MM.1S (cell line): ENCODE measurements at regions not wholly inside any gene's neighbourhood (a gene's known extent, or its start where the extent isn't known, plus 50 kb on each side); places are given as distances from the start of the nearest gene placed in this dataset.

Experiments used
- DNase-seq: peaks from one replicate; pipeline ENCODE4 v3.0.0-alpha.2; 2015
- H2AFZ ChIP-seq: fragments of 300-600 bp; sonication (generic); 2 replicates; pipeline ENCODE4 v1.6.0; 2016; ENCODE audit warnings: antibody characterized with exemption, low read length
- H3F3A ChIP-seq: fragments of 300-600 bp; sonication (generic); 2 replicates; pipeline ENCODE4 v1.6.1; 2016; ENCODE audit warnings: mild to moderate bottlenecking, antibody characterized with exemption, low read length, moderate library complexity, mixed read lengths; ENCODE audit not compliant: insufficient read depth
- H3K27ac ChIP-seq: fragments of 300-600 bp; sonication (generic); 2 replicates; pipeline ENCODE4 v1.5.1; 2016; ENCODE audit warnings: mild to moderate bottlenecking, low read length
- H3K27me3 ChIP-seq: fragments of 300-600 bp; sonication (generic); replicated peaks from 2 replicates; pipeline ENCODE4 v1.6.0; 2016; ENCODE audit warnings: low read length; ENCODE audit not compliant: insufficient read depth
- H3K36me3 ChIP-seq: fragments of 300-600 bp; sonication (generic); replicated peaks from 2 replicates; pipeline ENCODE4 v1.6.1; 2016; ENCODE audit warnings: mild to moderate bottlenecking, low read length, mixed read lengths; ENCODE audit not compliant: insufficient read depth
- H3K4me1 ChIP-seq: fragments of 300-600 bp; sonication (generic); 2 replicates; pipeline ENCODE4 v1.6.1; 2016; ENCODE audit warnings: low read length, mixed read lengths
- H3K4me2 ChIP-seq: fragments of 300-600 bp; sonication (generic); 2 replicates; pipeline ENCODE4 v1.6.0; 2016; ENCODE audit warnings: low read depth, low read length
- H3K4me3 ChIP-seq: fragments of 300-600 bp; sonication (generic); 2 replicates; pipeline ENCODE4 v1.5.1; 2016; ENCODE audit warnings: low read length, mixed read lengths
- H3K79me2 ChIP-seq: fragments of 300-600 bp; sonication (generic); 2 replicates; pipeline ENCODE4 v1.6.1; 2016; ENCODE audit warnings: mixed run types, low read length, mixed read lengths
- H3K9ac ChIP-seq: fragments of 300-600 bp; sonication (generic); 2 replicates; pipeline ENCODE4 v1.6.1; 2016; ENCODE audit warnings: low read length, mixed read lengths
- H3K9me2 ChIP-seq: fragments of 300-600 bp; sonication (generic); replicated peaks from 2 replicates; pipeline ENCODE4 v1.6.1; 2016; ENCODE audit warnings: mild to moderate bottlenecking, low read length, mixed read lengths; ENCODE audit not compliant: insufficient read depth
- H3K9me3 ChIP-seq: fragments of 300-600 bp; sonication (generic); replicated peaks from 2 replicates; pipeline ENCODE4 v1.6.1; 2016; ENCODE audit warnings: mild to moderate bottlenecking, low read length, mixed read lengths; ENCODE audit not compliant: insufficient read depth
- H4K20me1 ChIP-seq: fragments of 300-600 bp; sonication (generic); 2 replicates; pipeline ENCODE4 v1.6.1; 2016; ENCODE audit warnings: mild to moderate bottlenecking, low read length, moderate library complexity, mixed read lengths; ENCODE audit not compliant: insufficient read depth
- CTCF ChIP-seq: fragments of 300-600 bp; sonication (generic); IDR thresholded peaks from 2 replicates; pipeline ENCODE4 v1.5.1; 2016; ENCODE audit warnings: antibody characterized with exemption, low read length, mixed read lengths
- EZH2 ChIP-seq: fragments of 300-600 bp; sonication (generic); optimal IDR thresholded peaks from 2 replicates; pipeline ENCODE3; 2017; ENCODE audit warnings: low read depth, mild to moderate bottlenecking, antibody characterized with exemption, low read length, mixed read lengths
- EZH2phosphoT487 ChIP-seq: fragments of 300-600 bp; sonication (generic); IDR thresholded peaks from 2 replicates; pipeline ENCODE4 v1.6.1; 2018; ENCODE audit warnings: antibody characterized with exemption, low read length

GRCh38 chr20:55761100-55761499 lies 244.2 kb downstream of the CBLN4 start:
- H3K27ac ChIP-seq = no peak overlapping the region
- H3K27me3 ChIP-seq = no peaks in the 10 kb centered on the region
- no peaks in the 10 kb centered on the region for H3F3A ChIP-seq
- H3K4me2 ChIP-seq = no peak overlapping the region
- H3K9me3 ChIP-seq = no peaks in the 10 kb centered on the region
- no peaks in the 10 kb centered on the region for H3K4me1 ChIP-seq
- no peak overlapping the region for H3K4me3 ChIP-seq
- H3K79me2 ChIP-seq = no peaks in the 10 kb centered on the region
- no peak for DNase-seq
- H4K20me1 ChIP-seq = no peaks in the 10 kb centered on the region
- no peaks in the 10 kb centered on the region for H3K9me2 ChIP-seq
- H2AFZ ChIP-seq = no peak overlapping the region
- H3K9ac ChIP-seq = no peak overlapping the region
- no peaks in the 10 kb centered on the region for H3K36me3 ChIP-seq
- TF ChIP-seq EZH2phosphoT487 (no peak), CTCF (no peak), EZH2 (no peak)

- no peaks in the 10 kb centered on the region for H3K36me3 ChIP-seq
- no peak overlapping the region for H3K9ac ChIP-seq
- no peaks in the 10 kb centered on the region for H3K9me3 ChIP-seq
- no peak overlapping the region for H2AFZ ChIP-seq
- H3K4me1 ChIP-seq = no peaks in the 10 kb centered on the region
- no peaks in the 10 kb centered on the region for H3K79me2 ChIP-seq
- no peaks in the 10 kb centered on the region for H3K27me3 ChIP-seq
- no peaks in the 10 kb centered on the region for H3K9me2 ChIP-seq
- no peak overlapping the region for H3K4me3 ChIP-seq
- no peaks in the 10 kb centered on the region for H4K20me1 ChIP-seq
- DNase-seq = no peak
- no peak overlapping the region for H3K4me2 ChIP-seq
- no peak overlapping the region for H3K27ac ChIP-seq
- no peak for TF ChIP-seq CTCF
- H3F3A ChIP-seq = no peaks in the 10 kb centered on the region
These were observed 244.7 kb downstream of the CBLN4 start for GRCh38 chr20:55760586-55760985.

GRCh38 chr20:55755861-55756260 lies 249.5 kb downstream of the CBLN4 start:
- Histone ChIP-seq H3F3A (no peaks in the 10 kb centered on the region), H3K27ac (no peak overlapping the region), H3K9me3 (no peaks in the 10 kb centered on the region), H3K4me3 (no peak overlapping the region), H3K36me3 (no peaks in the 10 kb centered on the region), H3K4me2 (no peak overlapping the region), H3K79me2 (no peaks in the 10 kb centered on the region), H4K20me1 (no peaks in the 10 kb centered on the region), H3K9me2 (no peaks in the 10 kb centered on the region), H3K4me1 (no peaks in the 10 kb centered on the region), H3K9ac (no peak overlapping the region), H3K27me3 (no peaks in the 10 kb centered on the region), H2AFZ (no peak overlapping the region)
- TF ChIP-seq EZH2phosphoT487 (no peak), CTCF (no peak), EZH2 (no peak)
- no peak for DNase-seq

- Histone ChIP-seq H3K27ac (no peak overlapping the region), H3K9me3 (no peaks in the 10 kb centered on the region), H3K4me2 (no peak overlapping the region), H3K36me3 (no peaks in the 10 kb centered on the region), H3K27me3 (no peaks in the 10 kb centered on the region), H3K9ac (no peak overlapping the region), H3K79me2 (no peaks in the 10 kb centered on the region), H4K20me1 (no peaks in the 10 kb centered on the region), H3K4me1 (no peaks in the 10 kb centered on the region), H3K4me3 (no peak overlapping the region), H3F3A (no peaks in the 10 kb centered on the region), H2AFZ (no peak overlapping the region), H3K9me2 (no peaks in the 10 kb centered on the region)
- no peak for DNase-seq
- TF ChIP-seq EZH2 (no peak), EZH2phosphoT487 (no peak), CTCF (no peak)
These were observed 249.9 kb downstream of the CBLN4 start for GRCh38 chr20:55755411-55755810.
